ENCODE measurements at regions not wholly inside any gene's neighbourhood (a gene's known extent, or its start where the extent isn't known, plus 50 kb on each side); places are given as distances from the start of the nearest gene placed in this dataset.

- Mint-ChIP-seq H3K27me3 (ENCODE audit: low read depth) (peaks cover 12% of the 10 kb centered on the region; the same call in 1 of the 2 replicates), H3K36me3 (peaks cover 7% of the 10 kb centered on the region), H3K4me3 (no peak overlapping the region), H3K4me1 (no peaks in the 10 kb centered on the region), H3K9me3 (peaks cover 39% of the 10 kb centered on the region), H3K27ac (no peak overlapping the region)
- no peak for TF ChIP-seq E2F4 (CRISPR knock-in tag; IDR thresholded peaks at IDR 0.05; ENCODE audit: borderline replicate concordance, low read depth)
- TF ChIP-seq ZNF512 (CRISPR knock-in tag; IDR thresholded peaks at IDR 0.05; ENCODE audit: borderline replicate concordance): no peak
- no peak for TF ChIP-seq AFF4 (CRISPR knock-in tag; IDR thresholded peaks at IDR 0.05; ENCODE audit: borderline replicate concordance)
- TF ChIP-seq ZNF281 (CRISPR knock-in tag; IDR thresholded peaks at IDR 0.05): no peak
- no peak for TF ChIP-seq USF1 (CRISPR knock-in tag; IDR thresholded peaks at IDR 0.05)
- no peak for TF ChIP-seq SP1 (CRISPR knock-in tag; conservative IDR thresholded peaks at IDR 0.05)
- TF ChIP-seq USF2 (CRISPR knock-in tag; IDR thresholded peaks at IDR 0.05): no peak
- TF ChIP-seq ESRRA (CRISPR knock-in tag; IDR thresholded peaks at IDR 0.05; ENCODE audit: borderline replicate concordance): no peak
- no peak for TF ChIP-seq SOX15 (CRISPR knock-in tag; IDR thresholded peaks at IDR 0.05)
- no peak for TF ChIP-seq FOXK1 (CRISPR knock-in tag; IDR thresholded peaks at IDR 0.05)
- no peak for TF ChIP-seq ZMAT4 (CRISPR knock-in tag; IDR thresholded peaks at IDR 0.05)
- TF ChIP-seq ZNF138 (CRISPR knock-in tag; conservative IDR thresholded peaks at IDR 0.05): no peak
- TF ChIP-seq PREB (CRISPR knock-in tag; IDR thresholded peaks at IDR 0.05; ENCODE audit: borderline replicate concordance): no peak
- TF ChIP-seq ZNF425 (CRISPR knock-in tag; conservative IDR thresholded peaks at IDR 0.05): no peak
- TF ChIP-seq ARID4B (CRISPR knock-in tag; IDR thresholded peaks at IDR 0.05; ENCODE audit: borderline replicate concordance): no peak
- ChIA-PET POLR2A (interaction anchor here (1.2 kb wide), 1 partner anchor 11 kb away, joined by 3 read pairs; no protein-coding TSS in a partner anchor), CTCF (no interaction called here)
- ATAC-seq: no peak
- no peak for DNase-seq (ENCODE audit: low spot score)
These were observed 65.5 kb downstream of the NRN1 start for GRCh38 chr6:5941188-5941587.

All from WTC11 (cell line).